Ishikawa (cell line): ENCODE measurements at regions not wholly inside any gene's neighbourhood (a gene's known extent, or its start where the extent isn't known, plus 50 kb on each side); places are given as distances from the start of the nearest gene placed in this dataset.

Source experiments
- CEBPB ChIP-seq: IDR thresholded peaks from 2 replicates; pipeline ENCODE4 v1.6.1; 2012
- YY1 ChIP-seq: IDR thresholded peaks from 2 replicates; pipeline ENCODE4 v1.6.1; 2012; ENCODE audit warnings: low read depth
- TF ChIP-seq, protein P1 (sequence below): IDR thresholded peaks from 2 replicates; pipeline ENCODE4 v1.6.1; 2012
- TF ChIP-seq, protein P2 (sequence below): IDR thresholded peaks from 2 replicates; pipeline ENCODE4 v1.6.1; 2012; ENCODE audit warnings: low read depth, mild to moderate bottlenecking

DNA sequence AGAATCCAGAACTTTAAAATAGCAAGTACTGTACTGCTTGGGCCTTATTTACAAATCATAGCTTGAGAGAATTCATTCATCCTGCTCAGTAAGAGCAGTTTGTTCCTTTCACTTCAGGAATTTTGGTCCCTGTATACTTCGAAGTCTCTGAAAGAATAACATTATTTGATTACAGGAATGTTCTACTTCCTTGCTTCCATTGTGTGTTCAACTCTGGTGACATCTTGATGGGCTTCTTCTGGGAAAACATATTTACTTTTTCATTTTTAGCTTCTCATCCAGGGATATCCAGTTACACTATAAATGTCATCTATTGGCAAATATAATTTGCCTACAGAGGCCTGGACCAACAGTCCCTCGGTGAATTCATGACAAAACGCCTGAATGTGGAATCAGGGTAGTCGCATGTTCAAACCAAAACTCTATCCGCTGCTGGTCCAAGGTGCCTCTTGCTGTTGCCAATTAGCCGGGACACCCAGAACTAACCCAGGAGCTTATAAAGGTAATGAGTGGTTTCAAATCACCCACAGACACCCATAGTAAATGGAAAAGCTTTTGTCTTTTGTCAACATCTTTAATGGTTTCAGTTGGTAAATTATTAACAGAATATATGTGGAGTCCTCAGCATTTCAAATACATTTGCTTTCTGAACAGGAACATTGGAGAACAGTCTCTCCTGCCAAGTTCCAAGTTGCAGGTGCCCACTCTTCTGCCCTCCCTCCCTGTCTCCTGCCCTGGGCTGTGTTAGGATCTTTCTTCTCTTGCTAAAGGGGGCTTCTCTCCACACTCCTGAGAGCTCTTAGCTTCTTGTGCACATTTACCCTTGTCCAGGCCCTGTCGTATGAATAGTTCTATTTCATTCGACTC lies 162.5 kb upstream of the CITED2 start:
- no peak for TF ChIP-seq YY1
- TF ChIP-seq, protein P1, sequence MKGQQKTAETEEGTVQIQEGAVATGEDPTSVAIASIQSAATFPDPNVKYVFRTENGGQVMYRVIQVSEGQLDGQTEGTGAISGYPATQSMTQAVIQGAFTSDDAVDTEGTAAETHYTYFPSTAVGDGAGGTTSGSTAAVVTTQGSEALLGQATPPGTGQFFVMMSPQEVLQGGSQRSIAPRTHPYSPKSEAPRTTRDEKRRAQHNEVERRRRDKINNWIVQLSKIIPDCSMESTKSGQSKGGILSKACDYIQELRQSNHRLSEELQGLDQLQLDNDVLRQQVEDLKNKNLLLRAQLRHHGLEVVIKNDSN: no peak
- no peak for TF ChIP-seq CEBPB
- TF ChIP-seq, protein P2, sequence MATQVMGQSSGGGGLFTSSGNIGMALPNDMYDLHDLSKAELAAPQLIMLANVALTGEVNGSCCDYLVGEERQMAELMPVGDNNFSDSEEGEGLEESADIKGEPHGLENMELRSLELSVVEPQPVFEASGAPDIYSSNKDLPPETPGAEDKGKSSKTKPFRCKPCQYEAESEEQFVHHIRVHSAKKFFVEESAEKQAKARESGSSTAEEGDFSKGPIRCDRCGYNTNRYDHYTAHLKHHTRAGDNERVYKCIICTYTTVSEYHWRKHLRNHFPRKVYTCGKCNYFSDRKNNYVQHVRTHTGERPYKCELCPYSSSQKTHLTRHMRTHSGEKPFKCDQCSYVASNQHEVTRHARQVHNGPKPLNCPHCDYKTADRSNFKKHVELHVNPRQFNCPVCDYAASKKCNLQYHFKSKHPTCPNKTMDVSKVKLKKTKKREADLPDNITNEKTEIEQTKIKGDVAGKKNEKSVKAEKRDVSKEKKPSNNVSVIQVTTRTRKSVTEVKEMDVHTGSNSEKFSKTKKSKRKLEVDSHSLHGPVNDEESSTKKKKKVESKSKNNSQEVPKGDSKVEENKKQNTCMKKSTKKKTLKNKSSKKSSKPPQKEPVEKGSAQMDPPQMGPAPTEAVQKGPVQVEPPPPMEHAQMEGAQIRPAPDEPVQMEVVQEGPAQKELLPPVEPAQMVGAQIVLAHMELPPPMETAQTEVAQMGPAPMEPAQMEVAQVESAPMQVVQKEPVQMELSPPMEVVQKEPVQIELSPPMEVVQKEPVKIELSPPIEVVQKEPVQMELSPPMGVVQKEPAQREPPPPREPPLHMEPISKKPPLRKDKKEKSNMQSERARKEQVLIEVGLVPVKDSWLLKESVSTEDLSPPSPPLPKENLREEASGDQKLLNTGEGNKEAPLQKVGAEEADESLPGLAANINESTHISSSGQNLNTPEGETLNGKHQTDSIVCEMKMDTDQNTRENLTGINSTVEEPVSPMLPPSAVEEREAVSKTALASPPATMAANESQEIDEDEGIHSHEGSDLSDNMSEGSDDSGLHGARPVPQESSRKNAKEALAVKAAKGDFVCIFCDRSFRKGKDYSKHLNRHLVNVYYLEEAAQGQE: no peak
